B cell (primary cell): ENCODE measurements at regions not wholly inside any gene's neighbourhood (a gene's known extent, or its start where the extent isn't known, plus 50 kb on each side); places are given as distances from the start of the nearest gene placed in this dataset.

Experiments
- ATAC-seq: fragments of 200-7000 bp; cut with Tn5 transposase; one replicate; pipeline ENCODE4 v1.10.0; 2021; ENCODE audit warnings: low read depth, mild to moderate bottlenecking, moderate number of reproducible peaks, moderate library complexity
- CTCF ChIA-PET: fragments of 350-600 bp; sonication (Branson Sonifier 250); formaldehyde crosslinking; loops from one replicate; lab custom pipeline; 2021; ENCODE audit warnings: antibody characterized with exemption, inconsistent platforms; lab: Charles Lee
- POLR2A ChIA-PET: fragments of 350-600 bp; sonication (Branson Sonifier 250); formaldehyde crosslinking; loops from one replicate; lab custom pipeline; 2021; ENCODE audit warnings: antibody characterized with exemption; lab: Charles Lee
- DNase-seq: peaks from one replicate; pipeline ENCODE4 v3.0.0; 2013
- H2AFZ ChIP-seq: 2 replicates; pipeline ENCODE4 v1.6.1; 2012; ENCODE audit warnings: mild to moderate bottlenecking, low read depth, low read length; ENCODE audit not compliant: insufficient read depth, poor library complexity, severe bottlenecking
- H3K27ac ChIP-seq, 2 donors: 1 replicate in 1 of 2; 2 replicates in 1 of 2; pipeline ENCODE4 v1.5.1; 2012 to 2013; ENCODE audit warnings: low read length in 2 of 2, mild to moderate bottlenecking in 2 of 2, moderate library complexity in 1 of 2
- H3K27me3 ChIP-seq, 4 experiments: fragments of 200-600 bp in 1 of 4; sonication (generic) in 1 of 4; replicated peaks in 1 of 4; 1 replicate in 2 of 4; 2 replicates in 2 of 4; pipeline versions ENCODE4 v1.6.1 to v1.7.0; 2013 to 2016; ENCODE audit warnings: low read length in 3 of 4, mild to moderate bottlenecking in 2 of 4, mixed read lengths in 1 of 4, moderate library complexity in 1 of 4; ENCODE audit not compliant: insufficient read depth in 4 of 4, control insufficient read depth in 3 of 4; ENCODE audit errors: control extremely low read depth in 1 of 4
- H3K36me3 ChIP-seq, 2 experiments: replicated peaks in 1 of 2; 1 replicate in 1 of 2; 2 replicates in 1 of 2; pipeline versions ENCODE4 v1.6.1 to v1.7.1; 2013; ENCODE audit warnings: low read length in 1 of 2; ENCODE audit not compliant: insufficient read depth in 2 of 2, control insufficient read depth in 1 of 2; ENCODE audit errors: control extremely low read depth in 1 of 2, extremely low read depth in 1 of 2
- H3K4me1 ChIP-seq, 2 donors: fragments of 200-600 bp in 1 of 2; sonication (generic) in 1 of 2; 1 replicate in 1 of 2; 2 replicates in 1 of 2; pipeline versions ENCODE4 v1.5.1 to v1.6.1; 2013 to 2017; ENCODE audit warnings: low read length in 2 of 2; ENCODE audit not compliant: control insufficient read depth in 2 of 2, insufficient read depth in 2 of 2
- H3K4me2 ChIP-seq: replicated peaks from 2 replicates; pipeline ENCODE3; 2012; ENCODE audit warnings: mild to moderate bottlenecking, low read depth, low read length; ENCODE audit not compliant: poor library complexity, severe bottlenecking
- H3K4me3 ChIP-seq, 5 experiments: fragments of 200-600 bp in 1 of 5; sonication (generic) in 1 of 5; 1 replicate in 3 of 5; 2 replicates in 2 of 5; pipeline versions ENCODE4 v1.5.1 to v1.7.0; 2011 to 2016; ENCODE audit warnings: low read length in 4 of 5, mild to moderate bottlenecking in 4 of 5, low read depth in 2 of 5, control low read depth in 1 of 5, moderate library complexity in 1 of 5; ENCODE audit not compliant: insufficient read depth in 1 of 5; ENCODE audit errors: control extremely low read depth in 1 of 5, extremely low read depth in 1 of 5
- H3K79me2 ChIP-seq: fragments of 200-600 bp; sonication (generic); one replicate; pipeline ENCODE4 v1.6.0; 2016; ENCODE audit warnings: low read length; ENCODE audit not compliant: control insufficient read depth, insufficient read depth
- H3K9ac ChIP-seq: fragments of 200-600 bp; sonication (generic); 2 replicates; pipeline ENCODE4 v1.6.1; 2017; ENCODE audit warnings: mild to moderate bottlenecking, low read length, moderate library complexity
- H3K9me3 ChIP-seq, 3 donors: one replicate each; pipeline versions ENCODE4 v1.6.1 to v1.7.1; 2013; ENCODE audit warnings: low read length in 2 of 3; ENCODE audit not compliant: control insufficient read depth in 2 of 3, insufficient read depth in 1 of 3; ENCODE audit errors: control extremely low read depth in 1 of 3
- H4K20me1 ChIP-seq: 2 replicates; pipeline ENCODE4 v1.6.0; 2012; ENCODE audit warnings: mild to moderate bottlenecking, low read length; ENCODE audit not compliant: insufficient read depth, control insufficient read depth, poor library complexity, severe bottlenecking
- H3K27ac Mint-ChIP-seq: one replicate; pipeline ENCODE4 v1.8.0; 2021; ENCODE audit warnings: mixed read lengths
- H3K27me3 Mint-ChIP-seq: one replicate; pipeline ENCODE4 v1.8.0; 2021; ENCODE audit warnings: mixed read lengths
- H3K4me1 Mint-ChIP-seq: one replicate; pipeline ENCODE4 v1.8.0; 2021; ENCODE audit warnings: mixed read lengths
- H3K4me3 Mint-ChIP-seq: one replicate; pipeline ENCODE4 v1.8.0; 2021; ENCODE audit warnings: mixed read lengths
- H3K9me3 Mint-ChIP-seq: one replicate; pipeline ENCODE4 v1.8.0; 2022; ENCODE audit warnings: mixed read lengths; ENCODE audit not compliant: insufficient read depth
- EZH2 ChIP-seq: IDR thresholded peaks from 2 replicates; pipeline ENCODE4 v1.6.1; 2012; ENCODE audit warnings: borderline replicate concordance, low read depth, mild to moderate bottlenecking, moderate library complexity, low read length; ENCODE audit not compliant: insufficient read depth, poor library complexity, severe bottlenecking
- WGBS: methylation state at CpG from one replicate; pipeline ENCODE4 v1.1.5; 2013; ENCODE audit warnings: missing lambda C conversion rate; ENCODE audit not compliant: insufficient coverage; 5-methylcytosine and 5-hydroxymethylcytosine counted together
- intact Hi-C: fragments of 100-400 bp; cut with micrococcal nuclease; formaldehyde crosslinking; loops from one replicate; pipeline ENCODE4 v1.10.0; 2022
- TF ChIP-seq, protein P1 (sequence below): fragments of 200-600 bp; IDR thresholded peaks from one replicate; pipeline ENCODE4 v1.8.0; 2022; ENCODE audit warnings: antibody characterized with exemption, mild to moderate bottlenecking

- H3K4me1 Mint-ChIP-seq, result no peaks in the 10 kb centered on the region
- H3K27me3 Mint-ChIP-seq, result no peaks in the 10 kb centered on the region
- CTCF ChIA-PET, result no interaction called here
Observed at GRCh38 chr13:72144636-72145035, 277.6 kb upstream of the DACH1 start.

GRCh38 chr13:72141855-72142519 lies 275.0 kb upstream of the DACH1 start:
- no peak overlapping the region for H3K4me2 ChIP-seq
- ChIA-PET CTCF (no interaction called here), POLR2A (no interaction called here)
- H3K9me3 Mint-ChIP-seq, result peaks cover 3% of the 10 kb centered on the region
- no peak overlapping the region for H3K4me3 ChIP-seq
- DNase-seq (no peak), ATAC-seq (no peak)
- H2AFZ ChIP-seq, result no peak overlapping the region
- no peaks in the 10 kb centered on the region for H3K79me2 ChIP-seq
- no peaks in the 10 kb centered on the region for H3K27me3 Mint-ChIP-seq
- H3K4me3 Mint-ChIP-seq, result no peak overlapping the region
- TF ChIP-seq, protein P1, sequence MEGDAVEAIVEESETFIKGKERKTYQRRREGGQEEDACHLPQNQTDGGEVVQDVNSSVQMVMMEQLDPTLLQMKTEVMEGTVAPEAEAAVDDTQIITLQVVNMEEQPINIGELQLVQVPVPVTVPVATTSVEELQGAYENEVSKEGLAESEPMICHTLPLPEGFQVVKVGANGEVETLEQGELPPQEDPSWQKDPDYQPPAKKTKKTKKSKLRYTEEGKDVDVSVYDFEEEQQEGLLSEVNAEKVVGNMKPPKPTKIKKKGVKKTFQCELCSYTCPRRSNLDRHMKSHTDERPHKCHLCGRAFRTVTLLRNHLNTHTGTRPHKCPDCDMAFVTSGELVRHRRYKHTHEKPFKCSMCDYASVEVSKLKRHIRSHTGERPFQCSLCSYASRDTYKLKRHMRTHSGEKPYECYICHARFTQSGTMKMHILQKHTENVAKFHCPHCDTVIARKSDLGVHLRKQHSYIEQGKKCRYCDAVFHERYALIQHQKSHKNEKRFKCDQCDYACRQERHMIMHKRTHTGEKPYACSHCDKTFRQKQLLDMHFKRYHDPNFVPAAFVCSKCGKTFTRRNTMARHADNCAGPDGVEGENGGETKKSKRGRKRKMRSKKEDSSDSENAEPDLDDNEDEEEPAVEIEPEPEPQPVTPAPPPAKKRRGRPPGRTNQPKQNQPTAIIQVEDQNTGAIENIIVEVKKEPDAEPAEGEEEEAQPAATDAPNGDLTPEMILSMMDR, result no peak
- TF ChIP-seq EZH2, result no peak
- no peaks in the 10 kb centered on the region for H3K9me3 ChIP-seq
- no peaks in the 10 kb centered on the region for H3K27me3 ChIP-seq
- no peak overlapping the region for H3K27ac ChIP-seq
- H3K9ac ChIP-seq, result no peak overlapping the region
- no peaks in the 10 kb centered on the region for H4K20me1 ChIP-seq
- H3K27ac Mint-ChIP-seq, result no peak overlapping the region
- intact Hi-C loops, result no loop called here
- H3K4me1 Mint-ChIP-seq, result no peaks in the 10 kb centered on the region
- 91% methylated on average over 2 of the region's 3 CpGs for WGBS
- H3K4me1 ChIP-seq, result no peaks in the 10 kb centered on the region
- no peaks in the 10 kb centered on the region for H3K36me3 ChIP-seq

More at GRCh38 chr13:72144636-72145035, 277.6 kb upstream of the DACH1 start:
- Histone ChIP-seq H3K4me3 (no peak overlapping the region), H3K9me3 (no peaks in the 10 kb centered on the region), H3K4me1 (no peaks in the 10 kb centered on the region), H2AFZ (no peak overlapping the region), H3K36me3 (no peaks in the 10 kb centered on the region), H3K4me2 (no peak overlapping the region), H3K27ac (no peak overlapping the region), H3K27me3 (no peaks in the 10 kb centered on the region), H3K79me2 (no peaks in the 10 kb centered on the region), H3K9ac (no peak overlapping the region), H4K20me1 (no peaks in the 10 kb centered on the region)
- no peak overlapping the region for H3K27ac Mint-ChIP-seq
- TF ChIP-seq, protein P1, result no peak
- no peak for TF ChIP-seq EZH2
- H3K4me3 Mint-ChIP-seq, result no peak overlapping the region
- ATAC-seq (no peak), DNase-seq (no peak)
- intact Hi-C loops, result no loop called here
- peaks cover 3% of the 10 kb centered on the region for H3K9me3 Mint-ChIP-seq
- POLR2A ChIA-PET, result no interaction called here
